ENCODE measurements at regions not wholly inside any gene's neighbourhood (a gene's known extent, or its start where the extent isn't known, plus 50 kb on each side); places are given as distances from the start of the nearest gene placed in this dataset.
"Not testable (repeated sequence)": the region's sequence is repeated elsewhere in the genome, so short reads cannot be mapped to it uniquely, and the experiment has no call there.

GRCh38 chr11:44482338-44482737 is 83.1 kb upstream of the CD82 start:
- TF ChIP-seq, protein P1, sequence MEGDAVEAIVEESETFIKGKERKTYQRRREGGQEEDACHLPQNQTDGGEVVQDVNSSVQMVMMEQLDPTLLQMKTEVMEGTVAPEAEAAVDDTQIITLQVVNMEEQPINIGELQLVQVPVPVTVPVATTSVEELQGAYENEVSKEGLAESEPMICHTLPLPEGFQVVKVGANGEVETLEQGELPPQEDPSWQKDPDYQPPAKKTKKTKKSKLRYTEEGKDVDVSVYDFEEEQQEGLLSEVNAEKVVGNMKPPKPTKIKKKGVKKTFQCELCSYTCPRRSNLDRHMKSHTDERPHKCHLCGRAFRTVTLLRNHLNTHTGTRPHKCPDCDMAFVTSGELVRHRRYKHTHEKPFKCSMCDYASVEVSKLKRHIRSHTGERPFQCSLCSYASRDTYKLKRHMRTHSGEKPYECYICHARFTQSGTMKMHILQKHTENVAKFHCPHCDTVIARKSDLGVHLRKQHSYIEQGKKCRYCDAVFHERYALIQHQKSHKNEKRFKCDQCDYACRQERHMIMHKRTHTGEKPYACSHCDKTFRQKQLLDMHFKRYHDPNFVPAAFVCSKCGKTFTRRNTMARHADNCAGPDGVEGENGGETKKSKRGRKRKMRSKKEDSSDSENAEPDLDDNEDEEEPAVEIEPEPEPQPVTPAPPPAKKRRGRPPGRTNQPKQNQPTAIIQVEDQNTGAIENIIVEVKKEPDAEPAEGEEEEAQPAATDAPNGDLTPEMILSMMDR (IDR thresholded peaks at IDR 0.05), result not testable (repeated sequence)
- TF ChIP-seq POLR2A (IDR thresholded peaks at IDR 0.05), result not testable (repeated sequence)

Data from right lobe of liver (tissue), 4 donors.